IPS DF 19.7 (cell line): ENCODE measurements at regions not wholly inside any gene's neighbourhood (a gene's known extent, or its start where the extent isn't known, plus 50 kb on each side); places are given as distances from the start of the nearest gene placed in this dataset.
"Not testable (repeated sequence)": the region's sequence is repeated elsewhere in the genome, so short reads cannot be mapped to it uniquely, and the experiment has no call there.

Source experiments
- DNase-seq: peaks from one replicate; pipeline ENCODE4 v3.0.0-alpha.2; 2013; ENCODE audit warnings: low read depth, low spot score

DNA sequence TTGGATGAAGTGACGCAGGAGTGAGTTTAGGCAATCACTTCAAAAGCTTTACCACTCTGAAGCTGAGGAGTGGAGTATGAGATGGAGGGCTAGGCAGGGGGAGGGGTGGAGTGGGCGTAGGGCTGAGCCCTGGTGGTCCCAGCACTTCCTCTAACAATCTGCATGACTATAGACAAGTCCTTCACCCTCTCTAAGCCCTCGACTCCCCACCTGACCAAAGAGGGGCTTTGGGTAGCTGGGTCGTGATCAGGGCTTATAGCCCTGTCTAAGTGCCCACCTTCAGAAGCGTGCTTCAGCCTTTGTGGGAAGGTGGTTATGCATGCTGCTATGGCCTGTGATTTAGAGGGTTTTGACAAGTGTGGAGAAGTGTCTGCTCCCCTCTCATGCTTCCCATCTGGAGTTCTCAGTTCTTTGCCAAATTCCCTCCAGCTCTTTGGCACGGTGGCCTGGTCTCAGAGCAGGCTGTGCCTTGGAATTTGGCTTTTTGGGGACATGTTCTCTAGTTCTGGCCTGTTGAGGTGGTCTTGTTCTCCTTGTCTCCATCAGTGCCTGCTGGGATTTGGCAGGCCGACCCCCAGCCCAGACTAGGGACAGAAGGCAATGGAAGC lies 53.0 kb downstream of the ACTBL2 start:
- no peak for DNase-seq

DNA sequence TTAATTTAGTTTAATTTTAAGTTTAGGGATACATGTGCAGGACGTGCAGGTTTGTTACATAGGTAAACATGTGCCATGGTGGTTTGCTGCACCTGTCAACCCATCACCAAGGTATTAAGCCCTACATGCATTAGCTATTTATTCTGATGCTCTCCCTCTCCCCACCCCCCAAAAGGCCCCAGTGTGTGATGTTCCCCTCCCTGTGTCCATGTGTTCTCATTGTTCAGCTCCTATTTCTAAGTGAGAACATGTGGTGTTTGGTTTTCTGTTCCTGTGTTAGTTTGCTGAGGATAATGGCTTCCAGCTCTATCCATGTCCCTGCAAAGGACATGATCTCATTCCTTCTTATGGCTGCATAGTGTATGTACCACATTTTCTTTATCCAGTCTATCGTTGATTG lies 53.6 kb downstream of the ACTBL2 start:
- DNase-seq, result not testable (repeated sequence)

DNA sequence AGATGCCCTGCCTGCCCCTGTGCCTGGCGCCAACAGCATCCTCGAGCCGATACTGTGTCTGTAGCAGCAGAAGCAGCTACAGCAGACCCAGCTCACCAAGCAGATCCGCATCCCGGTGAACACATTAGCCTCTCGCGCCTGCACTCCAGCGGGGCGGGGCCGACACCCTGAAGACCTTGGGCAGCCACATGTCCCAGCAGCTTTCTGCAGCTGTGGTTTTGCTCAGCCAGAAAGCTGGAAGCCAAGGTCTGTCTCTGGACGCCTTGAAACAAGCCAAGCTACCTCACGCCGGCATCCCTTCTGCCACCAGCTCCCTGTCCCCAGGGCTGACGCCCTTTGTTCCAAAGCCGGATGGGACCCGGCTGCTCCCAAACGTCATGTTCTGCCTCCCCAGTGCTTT lies 59.6 kb downstream of the ACTBL2 start:
- no peak for DNase-seq

DNA sequence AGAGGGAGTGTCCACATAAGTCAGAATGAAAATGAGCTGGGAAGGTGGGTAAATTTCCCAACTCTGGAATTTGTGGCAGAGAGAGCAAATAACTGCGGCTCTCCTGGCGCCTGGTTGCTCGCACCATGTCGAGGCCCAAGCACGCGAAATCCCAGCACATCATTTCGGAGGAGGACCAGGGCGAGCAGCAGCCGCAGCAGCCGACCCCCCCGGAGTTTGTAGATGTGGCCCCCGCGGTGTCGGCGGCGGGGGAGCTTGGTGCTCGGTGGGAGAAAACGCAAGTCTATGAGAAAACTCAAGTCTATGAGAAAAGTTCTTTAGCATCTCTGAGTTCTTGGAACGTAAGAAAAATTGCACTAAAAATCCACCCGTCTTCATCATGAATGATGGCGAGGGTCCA lies 60.3 kb downstream of the ACTBL2 start:
- no peak for DNase-seq

DNA sequence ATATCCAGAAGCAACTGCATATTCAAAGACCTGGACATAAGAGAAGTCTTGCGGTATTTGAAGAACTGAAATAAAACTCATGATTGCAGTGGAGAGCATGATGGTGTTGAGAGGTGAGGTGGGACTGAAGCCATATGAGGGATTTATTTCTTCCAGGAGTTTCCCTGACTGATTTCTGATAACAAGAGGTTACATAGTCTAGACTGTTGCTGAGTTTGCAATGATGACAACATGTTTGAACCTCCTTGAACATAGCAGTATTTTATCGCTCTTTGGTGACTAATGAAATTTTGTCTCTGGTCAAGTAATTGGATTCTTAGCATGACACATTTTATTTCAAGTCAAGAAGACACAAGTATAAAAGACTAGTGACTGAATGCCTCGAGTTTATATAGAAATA lies 61.8 kb downstream of the ACTBL2 start:
- DNase-seq, result no peak

DNA sequence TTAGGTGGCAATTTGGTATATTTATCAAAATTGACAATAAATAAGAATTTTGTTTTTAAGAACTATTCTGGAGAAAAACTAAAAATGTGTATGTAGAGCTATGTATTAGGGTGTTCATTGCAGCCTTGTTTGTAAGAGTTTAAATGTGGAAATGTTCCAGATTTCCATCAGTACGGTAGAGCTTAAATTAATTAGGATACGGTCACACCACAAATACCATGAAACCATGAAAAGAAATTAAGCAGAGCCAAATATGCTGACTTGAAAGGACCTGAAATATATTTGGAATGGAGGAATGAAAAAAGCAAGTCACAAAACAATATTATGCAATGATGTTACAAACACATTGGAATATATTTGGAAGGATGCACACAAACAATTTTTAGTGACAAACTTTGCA lies 64.6 kb downstream of the ACTBL2 start:
- DNase-seq, result no peak

DNA sequence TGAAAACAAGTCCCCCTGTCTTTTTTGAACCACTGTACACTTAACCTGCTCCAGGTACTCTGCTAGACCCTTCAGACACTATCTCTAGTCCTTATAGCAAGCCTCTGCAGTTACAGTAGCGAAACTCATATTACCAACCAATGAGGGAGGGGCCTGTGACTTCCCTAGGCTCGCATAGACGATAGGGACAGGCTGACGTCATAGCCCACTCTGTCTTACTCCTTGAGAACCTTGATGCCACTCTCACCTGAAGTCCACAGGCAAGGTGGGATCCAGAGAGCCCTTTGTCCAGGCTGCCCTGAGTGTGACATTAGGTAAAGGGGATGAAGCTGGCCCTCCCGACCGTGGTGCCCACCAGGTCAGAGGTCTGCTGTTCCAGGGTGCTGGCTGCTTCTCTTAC lies 65.3 kb downstream of the ACTBL2 start:
- no peak for DNase-seq

DNA sequence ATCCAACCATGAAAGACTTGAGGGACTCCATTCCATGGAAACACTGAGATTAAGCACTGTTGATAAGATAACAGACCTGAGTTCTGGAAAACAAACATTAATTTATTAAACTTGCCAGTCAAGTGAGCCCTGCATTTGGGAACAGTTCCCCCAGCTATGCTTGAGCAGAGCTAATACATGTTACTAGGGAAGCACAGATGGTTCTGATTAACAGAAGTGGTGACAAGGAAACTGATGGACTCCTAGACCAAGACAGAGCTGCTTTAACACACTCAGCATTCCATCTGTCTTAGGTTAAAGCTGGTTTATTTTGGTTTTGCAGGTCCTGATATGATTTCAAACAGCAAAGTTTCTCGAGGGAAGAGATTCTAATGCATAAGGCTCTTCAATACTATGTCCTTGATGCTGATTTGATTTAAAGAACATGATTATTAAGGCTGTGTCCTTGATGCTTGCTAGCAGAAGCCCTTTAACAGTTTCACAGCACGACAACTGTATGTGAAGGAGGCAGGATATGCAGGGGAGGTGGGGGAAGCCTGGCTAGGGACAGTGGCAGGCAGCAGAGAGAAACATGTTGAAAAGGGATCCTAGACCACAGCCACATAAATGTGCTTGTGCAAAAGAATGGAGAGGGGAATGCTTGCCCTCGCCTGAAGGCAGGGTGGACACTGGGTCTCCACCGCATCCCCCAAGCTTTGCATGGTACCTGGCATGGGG lies 66.2 kb downstream of the ACTBL2 start:
- no peak for DNase-seq

DNA sequence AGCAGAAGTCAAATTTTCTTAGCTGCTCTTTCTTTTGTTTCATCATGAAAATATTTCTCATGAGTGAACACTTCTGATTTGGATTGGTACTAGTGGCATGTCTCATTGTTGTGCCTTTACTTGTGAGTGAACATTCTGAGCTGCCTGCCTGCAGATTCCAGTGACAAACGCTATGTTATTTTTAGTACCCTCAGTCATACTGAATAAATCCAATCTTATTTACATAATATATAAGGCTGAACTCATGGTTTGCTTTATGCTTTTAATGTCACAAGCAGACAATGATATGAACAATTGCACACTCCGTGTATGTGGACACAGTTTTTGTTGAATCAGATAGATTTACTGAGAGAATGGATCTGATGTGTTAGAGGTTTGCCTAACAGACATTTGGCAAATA lies 67.8 kb downstream of the ACTBL2 start:
- no peak for DNase-seq

DNA sequence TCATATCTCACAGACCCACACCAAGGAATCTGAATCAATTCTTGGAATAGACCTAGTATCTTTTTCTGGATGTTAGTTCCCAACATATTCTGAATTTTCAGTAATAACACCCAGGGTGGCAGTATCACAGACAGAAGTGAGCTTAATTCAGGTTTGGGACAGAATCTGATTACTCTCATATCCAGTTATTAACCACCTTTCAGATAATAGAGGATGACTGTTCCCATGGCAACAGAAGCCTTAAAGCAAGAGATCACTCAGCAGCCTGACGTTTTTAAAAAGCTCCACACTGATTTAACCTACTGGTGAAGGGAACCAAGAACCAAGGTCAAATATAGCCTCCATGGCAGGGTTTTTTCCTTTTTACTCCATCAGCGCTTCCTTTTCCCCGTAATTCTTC lies 68.4 kb downstream of the ACTBL2 start:
- DNase-seq, result no peak

DNA sequence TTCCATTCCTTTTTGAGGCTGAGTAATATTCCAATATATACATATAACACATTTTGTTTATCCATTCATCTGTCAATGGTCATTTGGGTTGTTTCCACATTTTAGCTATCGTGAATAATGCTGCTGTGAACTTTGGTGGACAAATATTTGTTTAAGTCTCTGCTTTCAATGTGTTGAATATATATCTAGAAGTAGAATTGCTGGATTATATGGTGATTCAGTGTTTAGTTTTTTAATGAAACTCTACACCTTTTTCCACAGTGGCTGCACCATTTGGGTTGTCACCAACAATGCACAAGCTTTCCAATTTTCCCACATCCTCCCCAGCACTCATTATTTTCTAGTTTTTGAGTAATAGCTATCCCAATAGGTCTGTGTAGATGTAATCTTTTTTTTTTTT lies 69.5 kb downstream of the ACTBL2 start:
- no peak for DNase-seq

DNA sequence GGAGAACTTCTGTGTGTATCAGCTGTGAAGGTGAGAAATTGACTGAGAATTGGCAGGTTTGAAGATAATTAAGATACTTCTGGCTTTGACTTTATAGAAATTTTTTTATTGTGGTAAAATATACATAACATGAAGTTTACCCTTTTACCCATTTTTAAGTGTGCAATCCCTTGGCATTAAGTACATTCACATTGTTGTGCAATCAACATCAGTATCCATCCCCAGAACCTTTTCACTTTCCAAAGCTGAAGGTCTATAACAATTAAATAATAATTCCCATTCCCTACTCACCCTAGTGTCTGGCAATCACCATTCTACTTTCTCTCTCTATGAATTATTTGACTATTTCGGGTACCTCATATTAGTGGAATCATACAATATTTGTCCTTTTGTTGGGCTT lies 69.9 kb downstream of the ACTBL2 start:
- no peak for DNase-seq

DNA sequence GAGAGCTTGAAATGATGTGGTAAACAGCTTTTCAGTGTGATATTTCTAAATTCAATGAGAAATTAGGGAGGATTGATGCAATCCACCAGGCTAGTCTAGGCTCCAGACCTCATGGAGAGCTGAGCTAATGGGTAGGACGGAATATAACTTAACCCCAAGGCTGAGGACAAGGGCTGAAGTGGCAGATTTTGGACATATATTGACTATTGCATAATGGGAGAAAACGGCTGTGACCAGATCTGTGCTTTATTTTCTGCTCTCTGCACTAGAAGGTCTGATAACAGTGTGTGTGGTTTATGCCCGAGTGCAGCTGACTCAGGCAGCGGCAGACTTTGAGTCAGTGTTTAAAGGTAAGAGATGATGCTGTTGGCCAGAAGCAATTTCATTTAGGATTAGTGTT lies 70.6 kb downstream of the ACTBL2 start:
- no peak for DNase-seq

DNA sequence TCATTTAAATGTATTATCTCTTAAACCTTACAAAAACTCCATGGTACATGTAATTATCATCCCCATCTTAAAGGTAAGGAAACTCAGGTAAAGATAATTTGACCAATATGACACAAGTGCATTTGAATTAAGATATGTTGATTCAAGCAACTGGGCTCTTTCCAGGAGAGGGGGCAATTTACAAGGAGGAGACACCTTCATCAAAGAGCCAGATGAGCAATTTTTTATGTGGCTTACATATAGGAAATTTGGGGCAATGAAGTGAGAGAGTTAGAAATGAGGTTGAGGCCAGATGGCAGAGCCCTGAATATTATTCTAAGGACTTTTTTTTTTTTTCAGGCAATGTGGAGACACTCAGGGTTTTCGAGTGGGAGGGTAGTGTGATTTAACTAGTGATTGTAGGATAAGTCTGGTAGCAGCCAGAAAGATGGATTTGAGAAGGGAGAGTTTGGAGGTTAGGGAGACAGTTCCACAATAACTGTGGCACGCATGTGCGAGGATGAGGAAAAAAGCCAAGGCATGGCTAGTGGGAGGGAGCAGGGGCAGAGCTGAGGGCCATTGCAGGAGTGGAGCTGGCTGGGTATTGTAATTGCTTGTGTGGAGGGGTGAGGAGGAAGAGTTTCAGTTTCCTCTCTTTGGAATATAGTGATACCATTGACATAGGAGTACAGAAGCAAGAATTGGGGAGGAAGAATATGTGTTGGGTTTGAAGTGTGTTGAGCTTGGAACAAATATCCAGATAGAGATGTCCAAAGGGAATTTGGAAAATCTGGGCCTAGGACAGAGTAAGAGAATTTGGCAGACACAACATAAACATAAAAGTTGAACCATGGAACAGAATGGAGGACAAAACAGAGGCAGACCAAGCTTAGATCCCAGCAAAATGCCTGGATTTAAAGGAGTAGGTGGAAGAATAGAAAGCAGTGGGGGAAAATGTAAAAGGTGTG lies 72.0 kb downstream of the ACTBL2 start:
- no peak for DNase-seq

DNA sequence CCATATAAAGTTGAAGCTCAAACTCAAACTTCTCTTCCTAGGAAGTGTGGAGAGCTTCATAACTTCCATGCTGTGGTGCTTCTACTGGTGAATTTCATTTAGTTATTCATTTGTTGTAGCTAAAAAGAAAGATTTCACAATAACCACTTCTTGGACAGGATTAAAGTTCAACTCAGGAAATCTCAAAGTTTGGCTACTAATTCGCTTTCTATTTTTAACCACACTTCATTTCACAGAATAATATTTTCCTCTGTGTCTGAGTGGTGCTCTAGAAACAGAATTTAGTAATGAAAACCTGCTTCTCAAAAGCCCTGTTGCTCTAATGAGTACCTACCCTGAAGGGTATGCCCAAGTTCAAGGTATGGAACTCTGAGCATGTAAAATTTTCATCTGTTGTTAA lies 73.9 kb downstream of the ACTBL2 start:
- no peak for DNase-seq

DNA sequence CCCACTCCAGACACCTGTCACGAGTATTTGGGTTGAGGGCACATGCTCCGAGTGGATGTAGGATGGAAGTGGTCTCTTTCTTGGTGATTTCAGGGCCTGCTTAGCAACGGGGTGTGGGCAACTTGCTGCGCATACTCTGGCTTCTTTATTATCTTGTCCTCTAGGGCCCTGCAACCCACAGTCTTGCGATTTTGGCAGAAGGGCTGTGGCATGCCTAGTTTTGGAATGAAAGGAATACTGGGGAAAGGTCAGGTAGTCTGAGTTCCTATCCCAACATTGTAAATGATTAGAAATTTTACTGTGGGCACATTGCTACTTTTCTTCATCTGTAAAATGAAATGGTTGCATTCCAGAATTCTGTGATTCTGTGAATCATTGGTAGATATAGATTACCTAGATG lies 74.3 kb downstream of the ACTBL2 start:
- DNase-seq, result no peak

DNA sequence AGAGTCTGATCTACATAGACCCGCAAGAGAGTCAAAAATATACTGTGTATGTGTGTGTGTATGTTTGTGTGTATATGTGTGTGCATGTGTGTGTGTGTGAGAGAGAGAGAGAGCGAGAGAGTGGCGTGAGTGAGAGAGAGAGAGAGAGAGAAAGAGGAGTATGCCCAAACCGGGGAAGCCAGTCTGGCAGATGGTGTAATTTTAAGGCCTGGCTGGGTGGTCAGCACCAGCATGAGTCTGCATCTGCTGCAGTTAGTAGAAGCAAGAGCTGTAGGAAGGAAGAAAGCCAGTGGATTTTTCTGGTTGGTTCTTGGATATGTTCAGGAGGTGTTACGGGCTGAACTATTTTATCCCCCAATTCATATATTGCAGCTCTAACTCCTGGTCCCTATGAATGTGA lies 75.2 kb downstream of the ACTBL2 start:
- DNase-seq, result no peak

DNA sequence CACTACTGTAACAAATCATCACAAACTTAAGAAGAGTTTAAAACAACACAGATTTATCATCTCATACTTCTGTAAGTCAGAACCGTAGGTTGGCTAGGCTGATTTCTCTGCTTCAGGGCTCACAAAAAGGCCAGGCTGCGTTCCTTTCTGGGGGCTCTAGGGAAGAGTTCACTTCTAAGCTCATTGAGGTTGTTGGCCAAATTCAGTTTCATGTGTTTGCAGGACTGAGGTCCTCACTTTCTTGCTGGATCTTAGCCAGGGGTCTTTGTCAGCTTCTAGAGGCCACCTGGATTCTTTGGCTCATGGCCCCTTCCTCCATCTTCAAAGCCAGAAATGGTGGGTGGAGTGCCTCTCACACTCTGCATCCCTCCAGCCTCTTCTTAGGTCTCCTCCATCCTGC lies 76.0 kb downstream of the ACTBL2 start:
- no peak for DNase-seq

DNA sequence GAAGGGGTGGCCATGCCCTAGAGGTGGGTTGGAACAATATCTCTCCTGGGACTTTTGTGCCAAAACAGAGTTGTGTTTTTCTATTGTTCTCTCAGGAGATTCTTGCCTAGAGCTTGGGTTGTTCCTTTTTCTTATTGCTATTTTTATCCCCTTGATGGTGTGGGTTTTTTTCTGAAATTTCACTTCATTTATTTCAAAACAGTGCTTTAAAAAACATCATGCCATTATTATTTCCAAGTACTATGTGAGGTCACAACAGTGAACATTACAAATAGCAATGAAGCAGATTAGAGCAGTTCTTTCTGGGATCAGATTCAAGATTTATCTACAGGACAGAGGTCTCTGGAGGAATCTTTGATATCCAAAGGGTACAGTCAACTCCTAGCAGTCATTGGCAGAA lies 76.6 kb downstream of the ACTBL2 start:
- no peak for DNase-seq

DNA sequence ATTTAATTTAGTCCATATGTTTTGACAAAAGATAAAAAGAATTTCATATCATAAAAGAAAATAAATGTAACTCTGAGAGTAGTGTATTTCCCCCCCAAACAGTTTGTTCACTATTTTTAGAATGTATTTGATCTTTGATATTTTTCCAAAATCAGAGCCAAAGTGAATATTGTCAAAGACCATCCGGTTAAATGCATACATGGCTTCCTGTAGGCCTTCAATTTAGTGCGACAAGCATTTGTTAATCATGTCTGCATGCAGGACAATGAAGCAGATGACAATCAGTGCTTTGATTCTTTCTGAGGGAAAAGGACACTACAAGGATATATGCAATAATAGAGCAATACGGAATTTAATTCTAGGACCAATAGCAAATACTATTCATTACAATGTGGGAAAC lies 79.8 kb downstream of the ACTBL2 start:
- no peak for DNase-seq

DNA sequence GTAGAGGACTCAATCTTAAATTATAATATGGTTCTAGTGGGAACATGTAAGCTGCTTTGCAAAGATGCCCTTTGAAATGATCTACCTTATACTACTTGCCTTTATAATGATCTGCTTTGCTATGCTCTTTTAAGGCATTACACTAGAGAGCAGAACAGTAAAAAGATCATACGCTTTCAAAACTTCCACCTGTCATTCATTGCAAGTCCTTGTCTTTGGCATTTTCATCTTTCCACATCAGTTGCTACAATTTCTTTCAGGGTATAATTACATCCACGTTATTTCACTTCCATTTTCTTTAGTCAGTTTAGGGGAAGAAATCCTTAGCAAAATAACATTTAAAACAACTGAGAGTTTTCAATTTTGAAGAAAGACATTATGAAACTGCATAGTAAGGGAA lies 80.3 kb downstream of the ACTBL2 start:
- DNase-seq, result no peak

DNA sequence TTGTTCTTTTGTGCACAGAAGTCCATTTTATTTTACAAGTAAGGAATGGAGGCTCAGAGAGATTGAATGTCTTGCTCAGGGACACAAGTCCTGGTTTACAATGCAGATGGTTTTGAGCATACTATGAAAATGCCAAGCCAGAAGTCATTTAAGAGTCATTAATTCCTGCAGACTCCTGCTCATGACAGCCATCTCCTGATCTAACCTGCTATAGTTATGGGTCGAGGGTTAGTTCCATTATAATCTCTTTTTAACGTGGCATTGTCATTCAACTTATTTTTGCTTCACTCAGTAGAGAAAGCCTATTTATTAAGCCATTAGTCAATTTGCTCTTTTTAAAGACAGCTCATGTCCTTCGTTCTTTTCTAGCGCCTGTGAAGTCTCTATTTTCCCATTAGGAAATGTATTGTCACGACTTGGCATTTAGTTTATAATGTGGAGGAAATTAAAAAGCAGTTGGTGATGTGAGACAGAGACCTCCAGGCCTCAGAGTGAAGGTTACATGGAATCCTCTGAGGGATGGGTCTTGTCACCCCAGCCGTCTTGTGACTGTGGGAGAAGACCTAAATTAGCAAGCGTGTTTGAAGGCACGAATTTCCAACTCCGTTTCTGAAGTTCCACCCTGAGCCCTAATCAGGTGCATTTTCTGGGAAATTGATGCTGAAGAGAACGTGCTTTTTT lies 84.1 kb downstream of the ACTBL2 start:
- no peak for DNase-seq
